ENCODE measurements at regions not wholly inside any gene's neighbourhood (a gene's known extent, or its start where the extent isn't known, plus 50 kb on each side); places are given as distances from the start of the nearest gene placed in this dataset.
"Not testable (repeated sequence)": the region's sequence is repeated elsewhere in the genome, so short reads cannot be mapped to it uniquely, and the experiment has no call there.

DNA sequence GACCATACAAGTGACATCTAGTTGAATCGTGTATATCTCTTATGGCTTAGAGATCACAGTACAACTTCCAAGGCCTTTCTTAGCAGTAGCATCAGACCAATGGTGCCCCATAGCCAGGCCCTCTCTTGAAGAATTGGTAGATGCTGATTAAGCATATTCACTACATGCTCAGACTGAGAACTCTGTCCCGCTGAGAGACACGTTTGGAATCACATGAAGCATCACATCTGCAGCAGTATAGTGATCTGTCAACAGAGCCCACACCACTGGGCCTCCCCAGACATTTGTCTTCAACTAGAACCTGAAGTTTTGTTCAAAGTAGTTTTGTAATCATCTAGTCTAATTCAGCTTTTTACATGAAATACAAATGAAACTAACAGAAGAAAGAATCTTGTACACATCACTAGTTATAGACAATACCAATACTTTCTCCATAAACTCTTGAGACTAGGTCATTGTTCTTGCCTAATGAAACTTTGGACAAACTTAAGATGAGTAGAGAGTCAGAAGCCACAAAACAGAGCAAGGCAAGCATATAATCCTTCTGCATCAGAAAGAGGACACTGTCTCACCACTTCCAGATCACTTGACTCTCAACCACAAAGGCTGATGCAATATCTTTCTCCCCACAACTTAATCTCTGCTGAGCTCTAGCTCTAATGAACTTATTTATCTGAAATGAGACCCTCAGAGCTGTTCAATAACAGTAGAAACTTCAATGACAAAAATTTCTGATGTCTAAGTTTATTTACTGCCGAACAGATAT lies 182.7 kb downstream of the TBX18 start:
- DNase-seq (ENCODE audit: low read depth) = no peak

DNA sequence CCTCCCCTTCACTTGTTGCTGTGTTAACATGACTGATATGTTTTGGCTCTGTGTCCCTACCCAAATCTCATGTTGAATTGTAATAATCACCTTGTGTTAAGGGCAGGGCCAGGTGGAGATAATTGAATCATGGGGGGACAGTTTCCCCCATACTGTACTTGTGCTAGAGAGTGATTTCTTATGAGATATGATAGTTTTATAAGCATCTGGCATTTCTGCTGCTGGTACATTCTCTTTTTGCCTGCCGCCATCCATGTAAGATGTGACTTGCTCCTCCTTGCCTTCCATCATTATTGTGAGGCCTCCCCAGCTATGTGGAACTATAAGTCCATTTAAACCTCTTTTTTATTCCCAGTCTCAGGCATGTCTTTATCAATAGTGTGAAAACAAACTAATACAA lies 185.0 kb downstream of the TBX18 start:
- DNase-seq (ENCODE audit: low read depth) = no peak

DNA sequence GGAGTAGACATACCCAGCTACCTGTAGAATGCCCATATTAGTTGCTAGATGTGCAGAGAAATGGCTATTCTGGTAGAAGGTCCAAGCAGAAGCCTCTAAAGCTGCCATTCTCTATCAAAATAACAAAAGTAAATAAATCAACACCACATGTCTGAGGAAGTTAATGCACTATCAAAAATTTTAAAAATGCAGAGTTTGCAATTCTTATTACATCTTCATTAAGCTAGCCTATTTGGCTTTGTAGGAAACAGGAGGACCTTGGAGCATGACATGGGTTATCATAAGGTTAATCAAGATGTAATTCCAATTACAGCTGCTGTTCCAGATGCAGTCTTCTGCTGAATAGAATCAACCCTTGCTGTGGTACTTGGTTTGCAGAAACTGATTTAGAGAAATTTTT lies 188.4 kb downstream of the TBX18 start:
- DNase-seq (ENCODE audit: low read depth) = no peak

DNA sequence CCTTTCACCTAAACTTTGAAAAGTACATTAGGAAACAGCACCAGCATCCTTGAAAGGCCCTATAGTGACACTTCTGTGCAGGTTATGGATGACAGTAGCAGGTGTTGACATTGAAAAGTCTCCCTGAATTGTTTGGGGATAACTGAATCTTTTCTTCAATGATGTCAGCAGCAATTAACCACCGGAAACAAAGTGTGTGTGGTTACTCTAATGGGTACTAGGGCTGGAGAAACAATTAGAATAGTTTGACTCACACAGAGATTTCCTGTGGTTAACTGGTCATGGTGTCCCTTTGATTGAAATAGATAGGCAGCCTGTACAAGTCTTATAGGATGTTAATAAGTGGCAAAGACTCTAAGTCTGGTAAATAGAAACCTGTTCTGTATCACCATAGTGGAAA lies 189.1 kb downstream of the TBX18 start:
- DNase-seq (ENCODE audit: low read depth) = no peak

DNA sequence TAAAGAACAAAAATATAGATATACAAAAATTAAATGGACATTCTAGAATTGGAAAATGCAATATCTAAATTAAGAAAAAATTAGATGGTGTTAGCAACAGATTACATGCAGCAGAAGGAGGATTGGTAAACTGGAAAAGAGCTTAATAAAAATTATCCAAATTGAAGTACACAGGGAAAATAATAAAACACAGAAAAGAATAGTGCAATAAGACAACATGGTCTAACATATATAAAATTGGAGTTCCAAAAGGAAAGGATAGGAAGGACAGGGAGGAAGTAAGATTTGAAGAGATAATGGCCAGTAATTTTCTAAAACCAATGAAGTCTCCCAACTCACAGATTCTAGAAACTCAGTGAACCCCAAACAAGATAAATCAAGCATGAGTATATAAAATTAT lies 194.5 kb downstream of the TBX18 start:
- DNase-seq (ENCODE audit: low read depth) = no peak

DNA sequence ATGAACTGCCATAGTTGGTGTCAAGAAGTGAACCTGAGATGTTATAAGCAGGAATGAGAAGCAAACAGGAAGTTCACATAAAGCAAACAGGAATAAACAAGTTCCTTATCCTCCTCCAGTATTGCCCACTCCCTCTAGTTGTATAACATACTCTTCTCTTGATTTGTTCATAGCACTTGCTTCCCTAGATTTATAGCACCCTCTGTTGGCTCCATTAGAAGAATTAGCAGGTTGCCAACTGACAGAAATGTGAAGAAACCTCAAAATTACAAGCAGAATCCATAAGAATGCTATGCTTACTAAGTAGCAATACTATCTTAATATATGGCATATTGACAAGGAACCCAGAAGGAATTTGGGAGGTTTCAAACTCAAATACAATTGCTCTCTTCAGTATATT lies 195.4 kb downstream of the TBX18 start:
- DNase-seq (ENCODE audit: low read depth) = no peak

DNA sequence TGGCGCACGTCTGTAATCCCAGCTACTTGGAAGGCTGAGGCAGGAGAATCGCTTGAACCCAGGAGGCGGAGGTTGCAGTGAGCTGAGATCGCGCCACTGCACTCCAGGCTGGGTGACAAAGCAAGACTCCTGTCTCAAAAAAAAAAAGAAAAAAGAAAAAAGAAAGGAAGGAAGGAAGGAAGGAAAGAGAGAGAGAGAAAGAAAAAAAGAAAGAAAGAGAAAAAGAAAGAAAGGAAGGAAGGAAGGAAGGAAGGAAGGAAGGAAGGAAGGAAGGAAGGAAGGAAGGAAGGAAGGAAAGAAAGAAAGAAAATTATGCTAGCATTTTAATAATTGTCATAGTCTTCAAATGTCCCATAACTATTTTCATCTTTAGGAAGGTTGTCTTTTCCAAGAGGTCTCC lies 198.7 kb downstream of the TBX18 start:
- not testable (repeated sequence) for DNase-seq (ENCODE audit: low read depth)

DNA sequence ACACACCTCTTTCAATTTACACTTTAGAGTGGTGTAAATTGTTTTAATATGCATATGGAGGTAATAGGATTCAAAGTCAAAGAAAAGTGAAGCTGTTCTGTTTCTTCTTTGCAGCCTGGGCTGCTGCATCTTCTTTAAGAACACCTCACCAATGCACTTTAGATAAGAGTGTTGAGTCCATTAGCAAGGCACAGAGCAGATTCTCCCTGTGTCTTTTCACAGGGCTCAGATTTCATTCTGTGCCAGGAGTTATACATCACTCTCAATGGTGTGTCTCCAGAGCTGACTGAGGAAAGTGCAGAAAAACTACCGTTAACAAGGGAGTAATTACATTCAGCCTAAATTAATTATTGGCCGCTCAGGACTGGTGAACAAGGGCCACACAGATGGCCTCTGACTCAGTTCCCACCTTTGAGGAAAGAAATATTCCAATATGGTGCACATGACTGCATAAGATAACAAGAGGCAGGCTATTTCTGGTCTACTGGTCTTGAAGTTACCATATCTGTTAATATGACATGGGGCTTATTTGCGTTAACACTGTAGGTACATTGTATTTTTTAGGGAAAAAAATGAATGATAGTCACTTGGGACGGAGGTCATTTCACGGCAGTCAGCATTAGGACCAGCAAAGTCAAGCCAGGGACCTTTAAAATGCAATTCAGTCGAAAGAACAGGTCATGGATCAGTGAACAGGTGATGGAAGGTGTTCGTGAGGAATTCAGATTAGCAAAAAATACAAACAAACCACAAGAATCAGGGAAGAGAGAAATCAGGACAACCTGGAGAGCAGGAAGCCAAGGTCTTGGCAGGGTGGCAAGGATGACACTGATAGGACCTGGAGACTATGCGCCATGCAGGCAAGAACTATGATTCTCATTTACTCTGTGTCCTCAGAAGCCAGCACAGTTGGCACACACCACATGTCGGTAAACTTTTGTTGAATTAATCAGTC lies 203.7 kb downstream of the TBX18 start:
- no peak for DNase-seq (ENCODE audit: low read depth)

DNA sequence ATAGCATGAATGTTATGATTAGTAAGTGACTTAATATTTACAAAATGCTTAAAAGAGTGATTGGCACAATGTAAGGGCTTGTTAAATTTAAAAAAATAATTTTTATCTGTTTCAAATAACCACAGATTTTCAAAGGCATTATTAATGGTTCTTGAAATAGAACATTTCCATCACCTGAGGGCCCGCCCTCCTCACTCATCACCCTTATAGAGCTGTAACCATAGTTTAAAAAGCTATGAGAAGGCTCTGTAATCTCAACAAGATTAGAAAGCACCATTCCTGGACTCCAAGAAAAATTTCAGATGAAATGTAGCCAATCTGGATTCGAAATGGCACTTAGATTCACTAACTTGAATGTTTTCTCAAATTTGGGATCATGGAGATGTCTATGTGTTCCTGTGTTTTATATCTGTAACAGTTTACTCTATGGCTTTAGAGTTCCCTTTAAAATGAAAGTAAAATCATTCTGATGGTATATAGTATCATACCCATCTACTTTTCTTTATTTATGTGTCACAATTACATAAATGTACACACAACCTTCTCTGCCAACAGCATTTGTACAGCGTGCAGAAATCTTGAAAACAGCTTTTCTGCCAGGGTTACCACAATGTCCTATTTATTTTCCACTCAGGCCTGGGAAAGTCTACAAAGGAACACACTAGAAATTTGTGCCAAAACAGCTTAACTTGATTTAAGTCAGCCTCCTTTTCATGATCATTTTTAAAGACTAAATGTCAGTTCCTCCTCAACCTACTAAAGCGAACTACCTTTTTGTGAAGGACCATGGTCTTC lies 207.7 kb downstream of the TBX18 start:
- DNase-seq (ENCODE audit: low read depth) = no peak

DNA sequence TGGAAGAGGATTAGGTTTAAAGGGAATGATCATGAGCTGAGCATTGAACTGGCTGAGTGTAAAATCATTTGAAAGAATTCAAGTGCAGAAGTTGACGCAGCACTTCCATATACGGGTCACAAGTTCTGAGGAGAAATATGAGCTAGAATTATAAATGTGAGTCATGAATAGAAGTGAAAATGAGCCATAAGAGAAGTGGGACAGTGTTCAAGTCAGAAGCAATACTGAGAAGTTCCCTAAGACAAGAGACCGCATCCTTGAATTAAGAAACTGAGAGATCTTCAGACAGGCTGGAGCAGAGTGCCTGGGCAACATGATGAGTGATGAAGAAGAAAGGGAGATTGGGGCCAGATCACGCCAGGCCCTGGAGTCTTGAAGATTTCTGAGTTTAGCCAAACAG lies 209.7 kb downstream of the TBX18 start:
- DNase-seq (ENCODE audit: low read depth) = no peak

DNA sequence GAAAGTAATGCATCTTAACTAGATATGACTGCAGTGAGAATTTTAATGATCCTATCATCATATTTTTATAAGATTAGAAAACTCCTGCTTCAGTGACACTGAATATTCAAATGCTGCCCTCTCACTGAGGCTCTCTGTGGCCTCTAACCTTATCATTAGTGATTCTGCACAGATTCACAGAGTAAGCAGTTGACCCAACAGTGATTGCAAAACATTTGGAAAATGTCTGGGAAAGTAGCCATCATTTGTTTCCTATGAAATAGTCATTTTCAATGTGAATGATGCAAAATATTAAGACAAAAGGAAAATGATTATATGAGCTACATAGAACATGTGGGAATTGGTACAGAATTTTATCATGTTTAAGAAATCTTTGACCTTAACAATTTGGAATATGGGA lies 210.3 kb downstream of the TBX18 start:
- DNase-seq (ENCODE audit: low read depth) = no peak

DNA sequence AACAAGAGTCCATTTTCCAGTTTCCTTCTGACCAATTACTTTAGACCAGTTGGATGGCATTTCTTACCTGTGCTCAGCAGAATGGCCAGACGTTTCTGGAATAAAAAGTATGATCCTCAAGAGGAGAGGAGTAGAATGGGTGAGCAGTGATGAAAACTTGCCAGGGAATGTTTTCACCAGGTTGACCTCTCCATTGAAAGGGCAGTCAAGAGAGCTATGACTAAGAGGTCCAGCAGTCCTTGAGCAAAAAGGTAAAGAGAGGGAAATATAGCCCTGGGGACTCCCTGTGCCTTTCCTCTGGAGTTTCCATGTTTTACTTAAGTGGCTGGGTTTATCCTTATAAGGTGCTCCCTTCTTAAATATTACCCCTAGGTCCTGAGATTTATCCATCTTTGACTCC lies 210.9 kb downstream of the TBX18 start:
- no peak for DNase-seq (ENCODE audit: low read depth)

DNA sequence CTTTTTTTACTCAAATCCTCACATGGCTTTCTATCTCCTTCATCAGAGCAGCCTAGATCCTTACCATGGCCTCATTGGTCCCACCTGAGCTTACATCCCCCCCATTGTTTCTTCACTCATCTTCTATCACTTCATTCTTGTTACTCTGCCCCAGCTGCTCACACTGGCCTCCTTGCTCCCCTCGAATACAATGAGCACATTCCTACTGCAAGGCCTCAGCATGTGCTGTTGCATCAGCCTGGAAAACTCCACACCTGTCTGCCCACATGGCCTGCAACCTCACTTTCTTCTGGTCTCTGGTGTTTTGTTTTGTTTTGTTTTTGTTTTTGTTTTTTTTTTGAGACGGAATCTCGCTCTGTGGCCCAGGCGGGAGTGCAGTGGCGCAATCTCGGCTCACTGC lies 212.6 kb downstream of the TBX18 start:
- DNase-seq (ENCODE audit: low read depth) = no peak

DNA sequence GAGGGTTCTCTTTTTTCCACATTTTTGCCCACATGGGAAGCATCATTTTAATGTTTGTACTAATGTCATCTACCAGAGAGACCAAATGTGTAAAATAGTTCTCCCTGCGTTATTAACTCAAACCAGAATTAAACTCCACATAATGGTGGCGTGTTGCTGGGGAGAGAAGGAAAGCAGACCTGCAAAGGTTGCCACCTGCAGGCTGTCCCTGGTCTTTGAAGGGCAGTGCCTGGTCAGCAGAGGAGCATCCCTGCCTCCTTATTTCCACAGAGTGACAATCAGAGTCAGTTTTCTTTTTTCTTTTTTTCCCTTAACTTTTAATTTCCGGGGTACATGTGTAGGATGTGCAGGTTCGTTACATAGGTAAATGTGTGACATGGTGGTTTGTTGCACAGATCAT lies 214.5 kb downstream of the TBX18 start:
- no peak for DNase-seq (ENCODE audit: low read depth)

DNA sequence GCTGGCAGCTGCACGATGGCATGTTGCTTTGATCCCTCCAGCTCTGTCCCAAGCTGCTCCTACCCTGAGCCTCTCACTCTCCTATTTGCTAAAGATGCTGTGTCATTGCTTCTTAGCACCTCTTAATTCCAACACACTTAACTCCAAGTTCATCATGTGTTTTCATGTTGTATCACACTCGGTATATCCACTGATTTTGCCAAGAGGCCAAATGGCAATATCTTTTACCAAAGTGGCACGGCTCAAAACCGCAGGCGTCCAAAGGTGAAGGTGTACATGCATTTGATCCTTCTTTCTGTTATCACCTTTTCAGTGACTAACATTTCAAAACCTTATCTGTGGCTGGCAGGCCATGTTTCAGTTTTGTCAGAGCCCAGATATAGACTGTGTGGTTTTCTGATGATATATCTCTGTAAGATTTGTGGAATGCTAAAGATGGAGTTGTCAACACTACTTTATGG lies 217.0 kb downstream of the TBX18 start:
- DNase-seq (ENCODE audit: low read depth) = peak; percentile 22

DNA sequence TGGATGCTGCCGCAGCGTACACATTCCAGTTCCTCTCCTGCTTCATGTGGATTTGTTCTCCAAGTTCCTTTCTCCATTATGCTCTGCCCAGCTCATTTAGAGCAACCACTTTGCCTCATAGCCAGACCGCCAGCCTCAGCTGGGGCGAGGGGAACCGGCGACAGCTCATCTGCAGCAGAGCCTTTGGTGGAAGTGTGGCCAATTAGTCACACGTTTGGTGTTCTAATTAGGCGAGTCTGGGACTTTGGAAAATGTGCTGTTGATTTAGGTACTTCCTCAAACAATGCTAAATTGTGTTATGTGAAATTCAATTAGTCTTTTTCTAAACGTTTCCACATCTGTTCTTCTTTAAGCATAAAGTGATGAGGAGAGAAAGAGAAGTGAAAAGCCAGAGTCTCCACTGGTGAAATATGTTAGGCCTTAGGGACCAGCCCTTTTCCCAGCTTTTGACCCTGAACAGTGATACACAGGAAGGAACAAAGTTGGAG lies 217.9 kb downstream of the TBX18 start:
- DNase-seq (ENCODE audit: low read depth) = no peak

DNA sequence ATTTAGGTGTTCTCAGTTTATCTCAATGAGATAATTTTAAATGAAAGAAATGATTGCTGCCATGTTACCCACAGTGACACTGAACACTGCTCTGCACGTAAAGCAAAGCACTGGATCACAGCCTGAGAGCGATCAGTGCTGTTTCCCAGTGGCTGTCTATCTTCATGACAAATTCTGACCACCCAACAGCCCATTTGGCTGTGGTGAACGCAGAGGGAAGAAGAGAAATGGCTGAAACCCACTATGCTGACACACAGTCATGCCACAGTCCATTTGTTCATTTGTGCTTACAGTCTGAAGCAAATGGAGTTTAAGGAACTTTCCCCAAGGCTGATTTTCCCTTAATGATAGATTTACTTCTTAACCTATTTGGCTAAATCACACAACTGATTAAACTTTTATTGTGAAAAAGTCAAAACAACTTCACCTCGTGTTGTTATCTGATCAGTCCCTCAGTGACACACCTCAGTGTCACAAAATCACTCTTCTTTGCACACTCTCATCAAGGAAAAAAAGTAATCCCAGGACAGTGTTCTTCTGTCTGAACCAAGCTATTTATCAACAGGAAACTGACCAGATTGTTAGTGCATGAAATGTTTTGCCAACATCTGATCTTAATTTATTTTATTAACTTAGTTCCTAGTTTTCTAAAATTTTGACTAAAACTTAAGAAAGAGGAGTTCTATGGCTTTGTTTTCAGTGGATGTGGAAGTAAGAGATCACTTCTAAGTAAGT lies 225.1 kb downstream of the TBX18 start:
- no peak for DNase-seq (ENCODE audit: low read depth)

DNA sequence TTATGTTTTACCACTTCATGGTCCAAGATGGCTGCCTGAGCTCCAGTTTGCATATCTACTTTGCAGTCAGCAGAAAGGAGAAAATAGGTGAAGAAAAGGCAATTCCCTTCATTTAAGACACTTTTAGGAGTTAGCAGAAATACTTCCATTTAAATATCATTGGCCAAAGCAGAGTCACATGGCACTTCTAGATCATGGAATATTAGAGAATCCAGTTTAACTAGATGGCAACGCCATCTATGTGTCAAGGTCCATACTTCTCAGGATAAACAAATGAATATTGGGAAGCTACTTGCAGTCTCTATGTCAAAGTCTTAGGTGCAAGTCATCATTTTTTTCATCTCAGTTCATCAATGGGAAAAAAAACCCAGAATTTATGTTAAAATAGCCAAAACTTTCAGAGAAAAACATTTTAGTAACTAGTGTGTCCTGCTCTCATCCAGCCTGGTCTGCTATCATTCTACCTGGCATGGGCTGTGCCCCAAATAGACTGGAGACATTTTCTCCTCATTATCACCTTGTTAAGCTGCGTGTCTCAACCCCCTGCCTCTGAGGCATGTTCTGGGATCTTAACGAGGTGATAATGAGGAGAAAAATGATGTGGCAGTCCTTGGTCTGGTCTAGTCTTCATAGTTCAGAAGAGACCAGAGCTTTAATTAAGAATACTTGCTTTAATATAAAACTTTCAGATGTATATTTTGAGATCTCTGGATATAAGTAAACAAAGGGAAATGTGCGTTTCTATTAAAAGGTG lies 227.3 kb downstream of the TBX18 start:
- DNase-seq (ENCODE audit: low read depth) = no peak

DNA sequence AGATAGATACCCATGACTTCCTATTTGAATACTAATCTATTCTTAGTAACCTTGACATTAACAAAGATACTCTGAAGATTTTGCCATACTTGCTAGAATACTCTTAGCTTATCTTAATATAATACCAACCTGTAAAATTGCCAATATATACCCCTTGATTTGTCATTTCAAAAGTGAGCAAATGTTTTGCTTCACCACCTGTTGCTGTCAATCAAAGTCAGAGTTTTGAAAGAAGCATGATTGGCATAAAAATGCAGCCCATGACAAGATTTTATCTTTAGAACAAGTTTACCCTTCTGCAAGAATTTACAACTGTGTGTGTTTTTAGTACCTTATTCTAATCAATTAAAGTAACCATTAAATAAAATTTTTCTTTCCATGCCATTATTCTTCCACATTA lies 236.2 kb downstream of the TBX18 start:
- no peak for DNase-seq (ENCODE audit: low read depth)

DNA sequence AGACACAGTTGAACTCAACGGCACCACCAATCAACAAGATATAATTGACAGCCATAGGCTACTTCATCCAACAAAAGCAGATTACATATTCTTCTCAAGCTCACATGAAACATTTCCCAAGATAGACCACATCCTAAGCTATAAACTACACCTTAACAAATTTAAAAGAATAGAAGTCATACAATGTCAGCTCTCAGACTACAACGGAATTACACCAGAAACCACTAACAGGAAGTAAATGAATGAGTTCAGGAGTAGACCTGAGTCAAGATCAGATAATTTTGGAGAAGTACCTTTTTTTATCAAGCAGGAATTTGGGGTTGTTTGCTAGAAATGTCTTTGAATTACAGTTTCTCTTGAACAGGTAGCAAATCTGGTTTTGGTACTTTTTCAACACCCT lies 237.8 kb downstream of the TBX18 start:
- DNase-seq (ENCODE audit: low read depth) = no peak

DNA sequence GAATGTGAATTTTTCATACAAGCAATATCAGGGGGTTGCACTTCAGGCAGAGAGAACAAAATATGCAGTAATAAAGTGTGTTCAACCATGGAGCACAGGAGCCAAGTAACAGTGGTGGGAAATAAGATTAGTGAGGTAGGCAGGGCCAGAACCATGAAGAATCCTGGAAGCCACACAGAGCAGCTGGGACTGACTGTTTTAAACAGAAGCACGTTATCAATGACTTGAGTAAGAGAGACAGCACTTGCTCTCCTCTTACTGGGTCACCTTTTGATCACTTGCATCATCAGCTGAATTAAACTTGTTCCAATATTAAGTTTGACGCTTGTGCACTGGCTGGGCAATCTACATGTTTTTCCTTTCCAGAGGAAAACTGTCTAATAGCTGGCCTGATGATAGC lies 238.5 kb downstream of the TBX18 start:
- DNase-seq (ENCODE audit: low read depth) = no peak

Measured in HS-27A (cell line).